ENCODE measurements at regions not wholly inside any gene's neighbourhood (a gene's known extent, or its start where the extent isn't known, plus 50 kb on each side); places are given as distances from the start of the nearest gene placed in this dataset.
"Not testable (repeated sequence)": the region's sequence is repeated elsewhere in the genome, so short reads cannot be mapped to it uniquely, and the experiment has no call there.

DNA sequence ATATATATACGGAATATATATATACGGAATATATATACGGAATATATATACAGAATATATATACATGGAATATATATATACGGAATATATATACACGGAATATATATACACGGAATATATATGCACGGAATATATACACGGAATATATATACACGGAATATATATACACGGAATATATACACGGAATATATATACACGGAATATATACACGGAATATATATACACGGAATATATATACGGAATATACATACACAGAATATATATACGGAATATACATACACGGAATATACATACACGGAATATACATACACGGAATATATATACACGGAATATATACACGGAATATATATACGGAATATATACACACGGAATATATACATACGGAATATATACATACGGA is 568.4 kb downstream of the HINT1 start:
- DNase-seq (ENCODE audit: low read depth): not testable (repeated sequence)

- no peak for DNase-seq (ENCODE audit: low read depth)
These were observed 584.8 kb downstream of the HINT1 start for GRCh38 chr5:130580264-130580663.

DNA sequence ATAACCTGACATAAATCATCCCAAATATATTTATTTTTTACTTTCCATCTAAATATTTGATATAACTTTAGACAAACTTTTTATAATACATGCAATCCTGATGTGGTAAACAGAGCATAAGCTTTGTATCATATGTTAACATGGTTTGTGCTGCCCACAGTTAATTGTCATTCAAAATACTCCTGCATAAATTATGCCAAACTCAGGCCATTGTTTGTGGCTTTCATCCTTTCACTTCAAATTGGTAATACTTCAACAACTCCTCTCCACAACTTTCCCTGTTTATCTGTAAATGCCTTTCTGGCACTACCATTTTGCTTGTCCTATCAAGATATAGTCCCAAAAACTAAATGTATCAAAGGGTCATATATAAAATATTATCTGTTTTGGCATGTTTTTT is 586.7 kb downstream of the HINT1 start:
- DNase-seq (ENCODE audit: low read depth): no peak

- peak; percentile 24 for DNase-seq (ENCODE audit: low read depth)
These were observed 594.0 kb downstream of the HINT1 start for GRCh38 chr5:130571076-130571475.

GRCh38 chr5:130568791-130569190 is 596.3 kb downstream of the HINT1 start:
- no peak for DNase-seq (ENCODE audit: low read depth)

- DNase-seq (ENCODE audit: low read depth): no peak
These were observed 609.6 kb downstream of the HINT1 start for GRCh38 chr5:130555429-130555828.

GRCh38 chr5:130550562-130550928 is 614.5 kb downstream of the HINT1 start:
- no peak for DNase-seq (ENCODE audit: low read depth)

DNA sequence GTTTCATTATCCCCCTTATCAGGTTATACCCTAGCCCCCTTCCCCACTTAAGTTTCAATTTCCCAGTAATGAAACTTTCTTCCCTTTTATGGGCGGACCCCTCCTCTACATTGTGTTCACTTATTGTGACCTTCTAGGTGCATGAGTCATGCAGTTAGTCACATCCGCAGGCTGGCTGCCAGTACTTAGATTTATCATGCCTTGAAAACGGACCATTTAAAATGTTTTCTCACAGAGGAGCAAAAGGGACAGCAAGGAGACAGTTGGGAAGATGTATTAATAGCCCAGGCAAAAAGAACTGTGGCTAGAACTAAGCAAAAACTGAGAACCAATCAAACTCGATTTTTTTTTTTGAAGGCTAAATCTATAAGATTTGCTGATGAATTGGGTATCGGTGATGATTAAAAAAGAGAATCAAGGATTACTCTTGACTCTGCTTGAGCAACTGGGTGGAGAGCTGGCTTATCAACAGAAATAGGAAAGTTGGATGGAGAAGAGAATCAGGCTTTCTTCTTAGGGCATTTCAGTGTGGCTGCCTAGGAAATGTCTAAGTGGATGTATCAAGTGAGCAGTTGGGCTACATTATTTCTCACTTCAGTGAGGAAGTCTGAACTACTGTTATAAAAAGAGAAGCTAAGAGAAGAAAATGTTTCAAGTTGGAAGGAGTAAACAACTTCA is 615.0 kb downstream of the HINT1 start:
- DNase-seq (ENCODE audit: low read depth): peak; percentile 91

DNA sequence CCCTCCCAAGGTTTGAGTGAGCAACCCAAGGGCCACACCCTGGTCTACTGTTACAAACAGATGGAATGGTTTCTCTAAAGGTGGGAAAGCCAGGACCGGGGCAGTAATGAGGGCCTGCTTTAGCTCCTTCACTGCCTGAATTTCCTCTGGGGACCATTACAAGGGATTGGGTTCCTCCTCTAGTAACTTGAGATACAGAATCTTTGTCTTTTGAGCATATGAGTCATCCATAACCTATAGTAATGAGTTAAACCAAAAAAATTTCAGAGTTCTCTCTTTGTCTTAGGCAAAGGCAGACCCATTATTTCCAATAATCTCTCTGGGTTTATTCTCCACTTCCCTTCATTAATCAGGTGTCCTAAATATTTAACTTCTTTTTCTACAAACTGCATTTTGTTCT is 618.8 kb downstream of the HINT1 start:
- DNase-seq (ENCODE audit: low read depth): peak; percentile 68

- no peak for DNase-seq (ENCODE audit: low read depth)
These were observed 619.8 kb downstream of the HINT1 start for GRCh38 chr5:130545291-130545690.

DNA sequence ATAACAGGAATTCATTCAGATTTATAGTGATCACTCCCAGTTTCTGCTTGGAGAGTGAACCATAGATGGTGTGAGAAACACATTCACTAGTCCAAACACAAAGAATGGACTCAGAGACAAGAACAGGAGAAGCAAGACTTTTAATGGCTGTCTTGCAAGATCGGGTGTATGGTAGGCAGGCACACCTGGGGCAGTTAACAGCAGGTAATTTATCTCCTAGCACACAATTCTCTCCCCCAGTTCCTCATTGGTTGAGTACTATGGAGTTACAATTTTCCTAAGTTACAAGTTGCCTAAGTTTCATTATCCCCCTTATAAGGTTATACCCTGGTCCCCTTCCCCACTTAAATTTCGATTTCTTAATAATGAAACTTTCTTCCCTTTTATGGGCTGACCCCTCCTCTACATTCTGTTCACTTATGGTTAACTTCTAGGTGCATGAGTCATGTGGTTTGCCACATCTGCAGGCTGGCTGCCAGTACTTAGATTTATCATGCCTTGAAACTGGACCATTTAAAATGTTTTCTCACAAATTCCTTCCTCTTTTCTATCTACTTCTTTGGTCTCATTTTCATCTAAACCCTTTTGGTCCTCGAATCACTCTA is 623.3 kb downstream of the HINT1 start:
- peak; percentile 68 for DNase-seq (ENCODE audit: low read depth)

GRCh38 chr5:130536691-130537090 is 628.4 kb downstream of the HINT1 start:
- DNase-seq (ENCODE audit: low read depth): no peak

- DNase-seq (ENCODE audit: low read depth): no peak
These were observed 628.5 kb downstream of the CHSY3 start for GRCh38 chr5:130532786-130533185.

DNA sequence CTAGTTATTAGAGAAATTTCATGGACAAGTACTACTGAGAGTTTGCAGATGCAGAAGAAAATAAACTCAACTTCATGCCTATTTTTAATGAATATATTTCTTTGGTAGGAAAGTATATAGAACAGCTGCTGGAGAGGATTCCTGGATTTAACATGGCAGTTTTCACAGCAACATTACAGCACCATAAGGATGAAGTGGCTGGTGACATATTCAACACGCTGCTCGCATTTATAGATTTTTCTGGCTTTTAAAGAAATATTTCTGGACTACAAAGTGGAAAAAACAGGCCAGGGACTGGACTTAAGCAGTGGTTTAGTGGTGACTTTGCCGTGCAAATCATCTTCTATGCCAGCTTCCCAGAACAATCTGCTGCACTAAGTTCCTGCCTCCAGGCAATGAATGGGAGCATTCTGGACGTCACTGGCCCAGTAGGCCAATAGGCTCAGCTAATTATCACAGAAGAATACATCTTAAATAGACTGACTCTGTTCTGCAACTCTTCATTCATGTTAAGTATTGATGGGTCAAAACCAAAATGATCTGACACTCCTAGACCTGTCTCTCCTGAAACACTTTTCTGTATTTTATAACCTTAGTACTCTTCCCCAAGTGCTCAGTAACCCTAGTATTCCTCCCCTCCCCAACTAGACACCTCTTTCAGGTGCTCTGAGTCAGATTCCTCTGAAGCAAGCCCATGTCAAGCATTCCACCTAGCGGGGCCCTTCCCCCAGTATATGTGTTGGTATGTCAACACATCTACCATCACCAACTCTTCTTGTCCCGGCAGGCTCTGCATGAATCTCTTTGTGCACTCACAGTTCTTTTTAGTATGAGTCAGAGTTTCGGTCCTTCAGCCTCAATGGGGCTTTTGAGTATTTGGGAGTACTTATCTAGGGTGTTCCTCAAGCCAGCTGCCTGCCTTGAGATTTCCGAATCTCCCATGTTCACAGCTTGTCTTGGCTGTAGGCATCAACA is 625.5 kb downstream of the CHSY3 start:
- DNase-seq (ENCODE audit: low read depth): no peak

DNA sequence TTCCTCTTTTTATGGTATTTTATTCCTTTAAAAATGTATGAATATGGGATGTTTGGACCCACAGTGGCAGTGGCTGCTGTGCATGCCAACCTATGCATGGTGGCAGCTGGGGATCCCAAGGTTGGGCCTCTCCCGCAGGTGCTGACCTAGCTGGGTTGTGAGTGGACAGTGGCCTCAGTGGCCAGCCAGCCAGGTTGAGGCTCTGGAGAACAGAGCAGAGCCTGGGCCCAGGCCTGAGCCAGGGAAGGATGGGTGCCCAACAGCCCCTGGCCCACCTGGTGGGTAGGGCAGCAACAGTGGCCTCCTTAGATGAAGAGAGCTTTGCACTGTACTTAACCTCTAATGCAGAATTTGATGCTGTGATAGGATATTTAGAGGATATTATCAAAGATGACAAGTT is 624.8 kb downstream of the CHSY3 start:
- DNase-seq (ENCODE audit: low read depth): no peak

DNA sequence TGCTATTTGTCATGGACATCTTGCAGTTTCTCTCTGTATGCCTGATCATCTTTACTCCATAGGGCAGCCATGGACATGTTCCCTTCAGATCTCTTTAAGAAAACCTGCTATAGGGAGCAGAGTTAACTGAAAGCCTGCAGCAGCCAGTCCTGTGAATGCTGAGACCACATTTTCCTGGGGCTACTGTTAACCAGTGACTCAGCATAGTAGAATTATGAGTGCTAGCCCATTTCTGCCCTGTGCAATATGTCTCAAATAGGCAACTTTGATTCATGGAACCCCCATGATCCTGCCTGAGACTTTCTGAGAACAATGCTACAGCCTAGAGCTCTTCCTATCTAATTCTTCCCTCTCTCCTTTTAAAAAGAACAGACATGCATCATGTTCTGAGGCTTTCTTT is 624.2 kb downstream of the CHSY3 start:
- DNase-seq (ENCODE audit: low read depth): peak; percentile 67

DNA sequence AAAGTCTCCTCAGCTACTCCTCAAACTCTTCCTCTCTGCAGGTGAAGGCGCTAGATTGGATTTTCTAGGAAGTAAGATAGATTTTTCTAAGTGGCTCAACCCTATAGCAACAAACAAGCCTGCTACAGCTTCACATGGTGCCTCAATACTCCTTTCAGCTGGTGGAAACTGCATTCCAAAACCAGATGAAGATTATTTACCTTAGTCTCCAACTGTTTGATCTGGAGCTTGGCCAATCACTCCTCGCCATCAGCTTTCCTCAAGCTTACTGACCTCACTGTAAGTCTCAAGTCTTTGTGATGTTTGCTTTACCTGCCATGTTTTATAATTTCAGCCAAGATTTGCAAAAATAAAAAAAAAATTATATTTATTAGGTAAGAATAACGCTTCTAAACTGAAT is 622.4 kb downstream of the CHSY3 start:
- no peak for DNase-seq (ENCODE audit: low read depth)

DNA sequence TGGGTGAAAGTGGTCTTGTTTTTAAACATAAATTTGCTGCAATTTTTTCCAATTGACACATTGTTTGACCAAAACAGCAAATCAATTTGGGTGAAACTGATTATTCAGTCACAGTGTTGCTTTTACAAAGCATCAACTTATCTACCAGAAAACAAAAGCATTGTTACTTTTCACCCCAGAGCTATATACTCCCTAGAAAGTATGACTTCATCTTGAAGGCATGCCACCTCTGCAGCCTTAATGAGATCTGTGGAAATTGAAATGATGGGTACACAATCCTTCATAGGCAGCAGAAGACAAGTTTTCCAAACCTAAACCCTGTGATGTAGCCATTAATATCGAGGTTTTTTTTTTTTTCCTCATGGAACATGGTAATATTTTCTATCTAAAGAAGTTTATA is 615.9 kb downstream of the CHSY3 start:
- DNase-seq (ENCODE audit: low read depth): peak; percentile 43

GRCh38 chr5:130514984-130515690 is 610.9 kb downstream of the CHSY3 start:
- DNase-seq (ENCODE audit: low read depth): peak; percentile 92

DNA sequence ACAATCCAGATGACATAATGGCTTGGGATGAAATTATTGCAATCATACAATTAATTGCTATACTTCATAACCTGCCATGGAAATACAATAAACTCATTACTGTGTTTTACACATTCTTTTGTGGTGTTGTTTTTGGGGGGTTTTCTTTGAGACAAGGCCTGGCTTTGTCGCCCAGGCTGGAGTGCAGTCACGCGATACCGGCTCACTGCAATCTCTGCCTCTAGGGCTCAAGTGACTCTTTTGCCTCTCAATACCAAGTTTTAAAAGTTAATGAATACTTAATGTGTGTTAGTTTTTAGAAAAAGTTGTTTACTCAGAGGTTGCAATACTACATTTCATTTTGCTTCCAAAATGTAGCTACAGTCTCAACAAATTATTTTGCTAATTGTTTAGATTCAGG is 598.4 kb downstream of the CHSY3 start:
- DNase-seq (ENCODE audit: low read depth): no peak

- DNase-seq (ENCODE audit: low read depth): no peak
These were observed 597.0 kb downstream of the CHSY3 start for GRCh38 chr5:130501151-130501865.

Data from HT1080 (cell line).